ENCODE measurements at regions not wholly inside any gene's neighbourhood (a gene's known extent, or its start where the extent isn't known, plus 50 kb on each side); places are given as distances from the start of the nearest gene placed in this dataset.

DNA sequence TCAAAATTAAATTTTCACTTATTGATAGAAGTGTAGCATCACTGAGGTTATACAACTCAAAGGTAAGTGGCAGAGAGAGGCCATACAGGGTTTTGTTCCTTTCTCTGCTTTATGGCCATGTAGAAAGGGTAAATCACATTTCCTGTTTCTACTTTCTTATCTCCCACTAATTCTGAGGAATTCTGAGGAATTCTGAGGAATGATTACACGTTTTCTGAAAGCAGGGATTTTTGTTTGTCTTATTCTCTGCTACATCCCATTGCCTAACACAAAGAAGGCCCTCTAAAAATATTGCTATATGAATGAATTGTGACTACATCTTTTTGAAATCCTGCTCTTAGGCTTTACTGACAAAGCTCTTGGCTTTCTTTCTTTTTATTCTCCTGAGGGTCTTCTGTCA lies 516.9 kb upstream of the ZNF608 start:
- H3K4me3 ChIP-seq (ENCODE audit: low read depth, low read length), result no peak overlapping the region
- DNase-seq (ENCODE audit: low read depth), result peak; percentile 21
- TF ChIP-seq, protein P1, sequence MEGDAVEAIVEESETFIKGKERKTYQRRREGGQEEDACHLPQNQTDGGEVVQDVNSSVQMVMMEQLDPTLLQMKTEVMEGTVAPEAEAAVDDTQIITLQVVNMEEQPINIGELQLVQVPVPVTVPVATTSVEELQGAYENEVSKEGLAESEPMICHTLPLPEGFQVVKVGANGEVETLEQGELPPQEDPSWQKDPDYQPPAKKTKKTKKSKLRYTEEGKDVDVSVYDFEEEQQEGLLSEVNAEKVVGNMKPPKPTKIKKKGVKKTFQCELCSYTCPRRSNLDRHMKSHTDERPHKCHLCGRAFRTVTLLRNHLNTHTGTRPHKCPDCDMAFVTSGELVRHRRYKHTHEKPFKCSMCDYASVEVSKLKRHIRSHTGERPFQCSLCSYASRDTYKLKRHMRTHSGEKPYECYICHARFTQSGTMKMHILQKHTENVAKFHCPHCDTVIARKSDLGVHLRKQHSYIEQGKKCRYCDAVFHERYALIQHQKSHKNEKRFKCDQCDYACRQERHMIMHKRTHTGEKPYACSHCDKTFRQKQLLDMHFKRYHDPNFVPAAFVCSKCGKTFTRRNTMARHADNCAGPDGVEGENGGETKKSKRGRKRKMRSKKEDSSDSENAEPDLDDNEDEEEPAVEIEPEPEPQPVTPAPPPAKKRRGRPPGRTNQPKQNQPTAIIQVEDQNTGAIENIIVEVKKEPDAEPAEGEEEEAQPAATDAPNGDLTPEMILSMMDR (IDR thresholded peaks at IDR 0.05; ENCODE audit: insufficient read depth, low read depth, low read length), result no peak

- TF ChIP-seq, protein P1 (IDR thresholded peaks at IDR 0.05; ENCODE audit: insufficient read depth, low read depth, low read length), result no peak
- no peak overlapping the region for H3K4me3 ChIP-seq (ENCODE audit: low read depth, low read length)
- no peak for DNase-seq (ENCODE audit: low read depth)
These were observed 519.7 kb upstream of the ZNF608 start for GRCh38 chr5:125266106-125266505.

DNA sequence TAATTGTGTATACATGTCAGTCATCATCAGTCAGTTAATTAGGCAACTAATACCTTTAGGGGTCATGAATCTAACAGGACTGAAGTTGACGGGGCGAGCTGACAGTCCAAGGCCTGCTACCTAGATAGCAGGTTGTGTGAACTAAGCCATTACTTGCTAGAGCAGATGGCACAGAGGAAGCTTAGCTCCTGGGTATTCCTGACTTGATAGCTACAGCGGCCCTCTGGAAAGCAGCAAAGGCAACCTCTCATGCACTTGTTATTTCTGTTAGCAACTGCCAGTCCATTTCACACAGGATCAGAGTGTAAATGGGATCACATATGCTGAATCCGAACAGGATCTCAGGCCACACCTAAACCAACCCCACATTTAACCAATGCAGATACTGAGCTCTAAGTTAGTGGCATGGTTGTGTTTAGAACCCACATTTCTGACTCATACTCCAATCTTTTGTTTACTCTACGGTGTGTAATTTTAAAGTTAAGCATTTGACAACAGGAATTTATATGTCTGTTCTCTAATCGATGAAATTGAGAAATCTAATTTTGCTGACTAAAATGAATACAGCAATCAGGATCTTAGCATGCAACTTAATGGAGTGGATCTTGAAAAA lies 521.3 kb upstream of the ZNF608 start:
- TF ChIP-seq, protein P1 (IDR thresholded peaks at IDR 0.05; ENCODE audit: insufficient read depth, low read depth, low read length), result no peak

GRCh38 chr5:125269926-125270325 lies 523.5 kb upstream of the ZNF608 start:
- TF ChIP-seq, protein P1 (IDR thresholded peaks at IDR 0.05; ENCODE audit: insufficient read depth, low read depth, low read length), result no peak
- H3K4me3 ChIP-seq (ENCODE audit: low read depth, low read length), result no peak overlapping the region
- no peak for DNase-seq (ENCODE audit: low read depth)

More for the DNA sequence above, 521.3 kb upstream of the ZNF608 start:
- DNase-seq (ENCODE audit: low read depth), result no peak
- no peak overlapping the region for H3K4me3 ChIP-seq (ENCODE audit: low read depth, low read length)

- DNase-seq (ENCODE audit: low read depth), result no peak
- TF ChIP-seq, protein P1 (IDR thresholded peaks at IDR 0.05; ENCODE audit: insufficient read depth, low read depth, low read length), result no peak
- H3K4me3 ChIP-seq (ENCODE audit: low read depth, low read length), result no peak overlapping the region
These were observed 525.9 kb upstream of the ZNF608 start for GRCh38 chr5:125272357-125272756.

DNA sequence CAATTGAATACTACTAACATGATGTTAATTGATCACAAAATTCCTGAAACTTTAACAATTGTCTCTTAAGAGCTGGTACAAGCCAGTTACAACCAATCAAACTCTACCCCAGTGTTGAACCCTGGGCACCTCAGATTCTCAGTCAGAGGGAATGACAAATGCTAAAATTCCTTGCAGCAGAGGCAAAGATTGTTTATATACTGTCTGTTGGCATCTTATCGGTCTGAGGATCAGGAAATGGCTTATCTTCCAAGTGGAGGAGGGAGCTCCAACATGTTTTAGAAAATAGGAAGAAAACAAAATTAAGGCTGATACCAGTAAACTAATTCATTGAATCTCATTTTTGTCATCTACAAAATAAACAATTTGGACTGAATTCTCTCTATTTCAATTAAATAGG lies 527.8 kb upstream of the ZNF608 start:
- no peak for DNase-seq (ENCODE audit: low read depth)
- H3K4me3 ChIP-seq (ENCODE audit: low read depth, low read length), result no peak overlapping the region
- TF ChIP-seq, protein P1 (IDR thresholded peaks at IDR 0.05; ENCODE audit: insufficient read depth, low read depth, low read length), result no peak

All from fibroblast of villous mesenchyme (primary cell).